ENCODE measurements at regions not wholly inside any gene's neighbourhood (a gene's known extent, or its start where the extent isn't known, plus 50 kb on each side); places are given as distances from the start of the nearest gene placed in this dataset.

DNA sequence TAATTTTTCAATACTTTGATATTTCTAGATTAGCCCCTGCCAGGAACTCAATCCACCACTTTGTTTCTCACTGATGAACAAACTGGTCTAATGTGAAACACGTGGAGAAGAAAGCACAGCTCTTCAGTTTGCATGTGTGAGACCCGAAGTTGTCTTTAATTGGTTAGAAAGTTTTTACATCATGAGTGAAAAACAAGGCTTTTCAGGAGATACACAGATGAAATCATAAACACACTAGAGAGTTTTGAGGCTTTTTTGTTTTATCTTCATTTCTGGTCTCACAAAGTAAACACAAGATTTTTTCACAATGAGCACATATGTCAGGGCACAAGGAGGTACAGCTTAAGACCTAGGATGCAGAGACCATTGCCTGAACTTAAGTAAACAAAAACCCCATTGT lies 84.5 kb upstream of the MOCS2 start:
- no peaks in the 10 kb centered on the region for H3K4me1 ChIP-seq
- DNase-seq (ENCODE audit: low spot score) = no peak
- no peaks in the 10 kb centered on the region for H3K27me3 ChIP-seq
- no peak overlapping the region for H3K27ac ChIP-seq
- no peaks in the 10 kb centered on the region for H3K36me3 ChIP-seq
- TF ChIP-seq CTCF (IDR thresholded peaks at IDR 0.05) = no peak
- no peak overlapping the region for H3K4me3 ChIP-seq
- H3K9me3 ChIP-seq = peaks cover 0 to 7% of the 10 kb centered on the region in 2 donors

DNA sequence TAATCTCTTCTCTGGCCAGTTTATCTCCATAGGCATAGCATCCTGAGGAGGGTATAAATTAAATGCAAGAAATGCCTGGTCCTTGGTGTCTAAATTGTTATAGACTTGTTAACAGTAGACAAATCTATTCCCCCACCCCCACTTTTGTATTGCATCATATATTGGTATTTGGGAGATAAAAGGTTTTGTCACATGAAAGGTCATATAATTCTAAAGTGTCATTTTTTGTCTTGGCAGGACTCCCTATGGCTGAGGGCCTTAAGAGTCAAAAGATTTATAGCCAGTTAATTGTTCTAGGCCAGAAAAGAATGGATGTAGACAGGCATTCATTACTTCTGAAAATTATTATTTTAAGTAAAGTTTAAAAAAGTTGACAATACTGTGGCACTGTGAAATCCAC lies 90.3 kb upstream of the MOCS2 start:
- H3K4me3 ChIP-seq = no peak overlapping the region
- no peak for TF ChIP-seq CTCF (IDR thresholded peaks at IDR 0.05)
- no peaks in the 10 kb centered on the region for H3K9me3 ChIP-seq
- no peaks in the 10 kb centered on the region for H3K27me3 ChIP-seq
- H3K27ac ChIP-seq = no peak overlapping the region
- no peaks in the 10 kb centered on the region for H3K36me3 ChIP-seq
- no peak for DNase-seq (ENCODE audit: low spot score)
- no peaks in the 10 kb centered on the region for H3K4me1 ChIP-seq

DNA sequence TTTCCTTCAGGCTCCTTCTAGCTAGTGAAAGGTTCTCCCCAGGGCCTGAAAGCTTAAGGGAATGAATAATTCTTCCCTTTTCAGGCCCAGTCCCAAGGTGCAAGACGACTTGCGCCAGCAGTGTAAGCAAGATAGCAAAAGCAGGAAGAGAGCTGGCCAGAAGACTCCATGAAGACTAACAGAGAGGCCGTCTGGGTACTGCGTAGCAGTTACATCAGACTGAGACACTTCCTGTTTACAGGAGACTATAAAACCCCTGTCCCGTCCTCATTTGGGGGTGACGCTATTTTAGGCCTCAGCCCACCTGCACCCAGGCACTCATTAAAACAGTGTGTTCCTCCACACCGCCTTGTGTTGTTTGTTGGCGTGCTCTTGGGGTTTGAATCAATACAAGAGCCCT lies 90.7 kb upstream of the MOCS2 start:
- Histone ChIP-seq H3K27ac (no peak overlapping the region), H3K4me1 (no peaks in the 10 kb centered on the region)
- DNase-seq (ENCODE audit: low spot score) = no peak

DNA sequence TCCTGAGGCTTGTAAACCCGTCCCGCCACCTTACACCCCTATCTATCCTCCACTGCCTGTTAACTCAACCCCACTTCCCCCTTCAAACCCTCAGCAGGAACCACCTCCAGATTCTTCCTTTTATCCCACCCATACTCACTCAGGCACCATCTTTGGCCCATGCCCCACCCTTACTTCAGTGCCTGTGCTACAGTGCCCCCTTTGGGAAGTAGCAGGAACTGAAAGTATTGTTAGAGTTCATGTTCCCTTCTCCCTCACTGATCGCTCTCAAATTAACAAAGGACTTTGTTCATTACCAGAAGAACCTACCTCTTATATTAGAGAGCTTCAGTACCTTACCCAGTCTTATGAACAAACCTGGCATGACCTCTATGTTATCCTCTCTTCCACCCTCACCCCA lies 92.2 kb upstream of the MOCS2 start:
- Histone ChIP-seq H3K9me3 (no peaks in the 10 kb centered on the region), H3K4me1 (no peaks in the 10 kb centered on the region), H3K36me3 (no peaks in the 10 kb centered on the region), H3K4me3 (no peak overlapping the region), H3K27ac (no peak overlapping the region), H3K27me3 (no peaks in the 10 kb centered on the region)
- no peak for DNase-seq (ENCODE audit: low spot score)
- peak in 1 of 2 donors; percentile 15 for TF ChIP-seq CTCF (IDR thresholded peaks at IDR 0.05)

More for the DNA sequence above, 90.7 kb upstream of the MOCS2 start:
- Histone ChIP-seq H3K4me3 (no peak overlapping the region), H3K27me3 (no peaks in the 10 kb centered on the region), H3K9me3 (no peaks in the 10 kb centered on the region), H3K36me3 (no peaks in the 10 kb centered on the region)
- no peak for TF ChIP-seq CTCF (IDR thresholded peaks at IDR 0.05)

GRCh38 chr5:53206562-53206961 lies 97.0 kb upstream of the MOCS2 start:
- DNase-seq (ENCODE audit: low spot score) = no peak
- Histone ChIP-seq H3K36me3 (no peaks in the 10 kb centered on the region), H3K4me3 (no peak overlapping the region), H3K4me1 (no peaks in the 10 kb centered on the region), H3K27ac (no peak overlapping the region), H3K9me3 (no peaks in the 10 kb centered on the region), H3K27me3 (no peaks in the 10 kb centered on the region)
- TF ChIP-seq CTCF (IDR thresholded peaks at IDR 0.05) = no peak

DNA sequence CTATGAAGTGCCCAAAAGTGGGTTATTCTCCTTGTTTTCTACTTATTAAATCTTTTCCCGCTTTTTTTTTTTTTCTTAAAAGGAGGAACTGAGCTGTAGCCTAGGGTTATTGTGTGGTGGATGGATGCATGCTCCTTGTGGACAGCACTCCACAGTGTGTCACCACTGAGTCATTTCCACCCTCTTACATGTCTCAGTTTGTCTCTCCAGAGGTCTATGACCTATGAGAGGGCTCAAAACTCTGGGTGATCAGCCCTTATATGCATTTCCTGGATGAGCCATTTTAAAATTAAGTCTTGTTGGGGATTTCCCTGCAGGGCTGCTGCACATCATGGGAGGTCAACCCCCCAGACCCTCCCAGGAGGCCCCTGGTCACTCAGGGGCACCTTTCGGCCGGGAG lies 102.2 kb upstream of the MOCS2 start:
- no peak for DNase-seq (ENCODE audit: low spot score)
- H3K27ac ChIP-seq = no peak overlapping the region
- no peaks in the 10 kb centered on the region for H3K27me3 ChIP-seq
- peaks cover 0 to 5% of the 10 kb centered on the region in 2 donors for H3K9me3 ChIP-seq
- no peak overlapping the region for H3K4me3 ChIP-seq
- no peak for TF ChIP-seq CTCF (IDR thresholded peaks at IDR 0.05)
- no peaks in the 10 kb centered on the region for H3K4me1 ChIP-seq
- H3K36me3 ChIP-seq = no peaks in the 10 kb centered on the region

All from right atrium auricular region (tissue), 2 donors.